K562 (cell line): ENCODE measurements at regions not wholly inside any gene's neighbourhood (a gene's known extent, or its start where the extent isn't known, plus 50 kb on each side); places are given as distances from the start of the nearest gene placed in this dataset.

Experiments
- ATAC-seq: fragments of 200-7000 bp; cut with Tn5 transposase; 3 replicates; pipeline ENCODE4 v1.9.1; 2020; ENCODE audit warnings: moderate library complexity
- BruUV-seq: library from RNA; stranded (reverse); fragments of 400-500 nt; replicated peaks from 2 replicates; lab custom pipeline; 2021; lab: Mats Ljungman, UMichigan
- CTCF ChIA-PET: fragments of 300-600 bp; formaldehyde crosslinking; extraction: SDS; loops from one replicate; lab custom pipeline; 2021; ENCODE audit warnings: low intra/inter-chr PET ratio; lab: Yijun Ruan, JAX
- POLR2A ChIA-PET: fragments of 300-600, 350-650 bp; sonication (Branson Sonifier 250); formaldehyde crosslinking; extraction: SDS; loops from one replicate; lab custom pipeline; 2021; ENCODE audit warnings: antibody characterized with exemption, inconsistent platforms; lab: Yijun Ruan, JAX
- DNase-seq, 4 experiments: peaks; one replicate each; pipeline versions ENCODE4 v3.0.0 to v3.0.0-alpha.2; 2011 to 2018; ENCODE audit warnings: low spot score in 3 of 4, mixed read lengths in 3 of 4; ENCODE audit errors: extremely low read depth in 1 of 4
- FAIRE-seq: peaks from 2 replicates; lab custom pipeline; 2011; peaks lifted over from hg19 to GRCh38; lab: Jason Lieb, UNC
- H2AFZ ChIP-seq: 2 replicates; pipeline ENCODE4 v1.6.0; 2011; ENCODE audit warnings: low read depth, low read length, control low read depth, inconsistent platforms
- H3K27ac ChIP-seq: fragments of 200-600 bp; 3 replicates; pipeline ENCODE4 v1.8.0; 2011; ENCODE audit warnings: low read depth, mild to moderate bottlenecking, control low read depth, inconsistent platforms, low read length, moderate library complexity, mixed read lengths; ENCODE audit errors: extremely low read depth
- H3K27me3 ChIP-seq, 2 experiments: fragments of 300-600 bp in 1 of 2; 2 replicates in 1 of 2; 3 replicates in 1 of 2; pipeline versions ENCODE4 v1.6.0 to v1.8.0; 2011; ENCODE audit warnings: inconsistent platforms in 2 of 2, low read length in 2 of 2, mild to moderate bottlenecking in 1 of 2, mixed read lengths in 1 of 2, moderate library complexity in 1 of 2; ENCODE audit not compliant: control insufficient read depth in 2 of 2, insufficient read depth in 2 of 2
- H3K36me3 ChIP-seq: fragments of 300-600 bp; 3 replicates; pipeline ENCODE4 v1.8.0; 2011; ENCODE audit warnings: mild to moderate bottlenecking, low read length, inconsistent platforms; ENCODE audit not compliant: control insufficient read depth, insufficient read depth
- H3K4me1 ChIP-seq, 2 experiments: fragments of 200-600 bp in 1 of 2; replicated peaks in 1 of 2; 2 replicates in 1 of 2; 3 replicates in 1 of 2; pipeline versions ENCODE4 v1.5.1 to v1.8.0; 2011; ENCODE audit warnings: inconsistent platforms in 2 of 2, low read length in 2 of 2, mild to moderate bottlenecking in 1 of 2, mixed read lengths in 1 of 2, moderate library complexity in 1 of 2; ENCODE audit not compliant: control insufficient read depth in 2 of 2, insufficient read depth in 2 of 2
- H3K4me2 ChIP-seq: 2 replicates; pipeline ENCODE4 v1.6.1; 2011; ENCODE audit warnings: low read length, control low read depth, inconsistent platforms, mixed read lengths; ENCODE audit not compliant: insufficient read depth
- H3K4me3 ChIP-seq: fragments of 200-600 bp; sonication (generic), shearing (Covaris generic); 2 replicates; pipeline ENCODE4 v1.5.1; 2016; ENCODE audit warnings: control low read depth, inconsistent platforms
- H3K79me2 ChIP-seq: fragments of 200-600 bp; 3 replicates; pipeline ENCODE4 v1.8.0; 2011; ENCODE audit warnings: low read length, inconsistent platforms; ENCODE audit not compliant: control insufficient read depth, insufficient read depth
- H3K9ac ChIP-seq, 2 experiments: 2 replicates each; pipeline versions ENCODE4 v1.6.0 to v1.6.1; 2011; ENCODE audit warnings: low read depth in 2 of 2, low read length in 2 of 2, control low read depth in 1 of 2, inconsistent platforms in 1 of 2, mild to moderate bottlenecking in 1 of 2, mixed read lengths in 1 of 2; ENCODE audit not compliant: insufficient read depth in 1 of 2
- H3K9me1 ChIP-seq: one replicate; pipeline ENCODE4 v1.6.0; 2011; ENCODE audit warnings: inconsistent platforms, mild to moderate bottlenecking, low read length, moderate library complexity; ENCODE audit not compliant: control insufficient read depth, insufficient read depth
- H3K9me3 ChIP-seq: replicated peaks from 2 replicates; pipeline ENCODE4 v1.5.1; 2011; ENCODE audit warnings: low read depth, low read length, inconsistent platforms; ENCODE audit not compliant: control insufficient read depth, insufficient read depth
- H4K20me1 ChIP-seq: replicated peaks from 2 replicates; pipeline ENCODE4 v1.6.1; 2011; ENCODE audit warnings: low read length, inconsistent platforms, mixed read lengths; ENCODE audit not compliant: control insufficient read depth, insufficient read depth
- ATF7 ChIP-seq: fragments of 450-650 bp; IDR thresholded peaks from 2 replicates; pipeline ENCODE4 v1.7.1; 2014; ENCODE audit warnings: mild to moderate bottlenecking, moderate library complexity
- CBFA2T2 ChIP-seq: fragments of 450-650 bp; conservative IDR thresholded peaks from 2 replicates; pipeline ENCODE4 v1.6.1; 2017; ENCODE audit warnings: mild to moderate bottlenecking
- CBFA2T3 ChIP-seq: fragments of 450-650 bp; IDR thresholded peaks from 2 replicates; pipeline ENCODE4 v1.6.1; 2017
- CC2D1A ChIP-seq: fragments of 450-650 bp; IDR thresholded peaks from 2 replicates; pipeline ENCODE4 v1.6.1; 2017; ENCODE audit warnings: mild to moderate bottlenecking
- CCAR2 ChIP-seq: fragments of 200-400 bp; formaldehyde crosslinking; IDR thresholded peaks from 2 replicates; pipeline ENCODE4 v1.6.1; 2017; ENCODE audit warnings: mild to moderate bottlenecking, low read depth, low read length
- MAFF ChIP-seq: IDR thresholded peaks from 2 replicates; pipeline ENCODE4 v1.6.1; 2012; ENCODE audit warnings: low read length, improper control_type of control experiment
- MYNN ChIP-seq, 2 experiments: sonication (generic); formaldehyde crosslinking in 1 of 2; IDR thresholded peaks; 2 replicates each; pipeline versions ENCODE4 v1.5.0 to v1.6.1; 2016 to 2020; ENCODE audit warnings: antibody characterized with exemption in 1 of 2, missing genetic modification reagents in 1 of 2
- NFE2 ChIP-seq: IDR thresholded peaks from 2 replicates; pipeline ENCODE4 v1.6.1; 2014; ENCODE audit warnings: antibody characterized with exemption, low read depth
- NR3C1 ChIP-seq: sonication (generic); formaldehyde crosslinking; IDR thresholded peaks from 2 replicates; pipeline ENCODE4 v1.8.1; 2022; ENCODE audit warnings: missing genetic modification reagents
- PHB2 ChIP-seq: fragments of 450-650 bp; IDR thresholded peaks from 2 replicates; pipeline ENCODE4 v1.6.1; 2017; ENCODE audit warnings: low read depth
- RFX5 ChIP-seq: IDR thresholded peaks from 2 replicates; pipeline ENCODE4 v1.6.1; 2011; ENCODE audit warnings: low read depth, mild to moderate bottlenecking, improper control_type of control experiment, low read length
- ZNF644 ChIP-seq: fragments of 200-800 bp; sonication (Bioruptor generic); IDR thresholded peaks from 2 replicates; pipeline ENCODE4 v1.6.1; 2016; ENCODE audit warnings: low read depth, missing genetic modification characterization, missing compliant biosample characterization
- WGBS: fragments of 100-300 bp; shearing (Covaris generic); methylation state at CpG from one replicate; pipeline ENCODE4 v1.1.6; 2016; ENCODE audit warnings: low coverage, mixed read lengths; ENCODE audit not compliant: insufficient coverage; ENCODE audit errors: missing lambda C conversion rate; 5-methylcytosine and 5-hydroxymethylcytosine counted together
- in situ Hi-C: fragments of 300-500 bp; cut with MboI; formaldehyde crosslinking; loops from 4 replicates; pipeline ENCODE4 v1.15.0; 2018; ENCODE audit warnings: inconsistent platforms, mixed read lengths
- intact Hi-C: fragments of 100-400 bp; cut with micrococcal nuclease; formaldehyde crosslinking; loops from 2 replicates; pipeline ENCODE4 v1.14.2; 2022
- TF ChIP-seq, protein P1 (sequence below): IDR thresholded peaks from 2 replicates; pipeline ENCODE4 v1.6.1; 2011; ENCODE audit warnings: borderline replicate concordance, low read depth, mild to moderate bottlenecking, moderate library complexity, low read length; ENCODE audit not compliant: insufficient read depth, poor library complexity, severe bottlenecking
- TF ChIP-seq, protein P2 (sequence below): IDR thresholded peaks from 3 replicates; pipeline ENCODE4 v1.6.1; 2011; ENCODE audit warnings: borderline replicate concordance, mild to moderate bottlenecking; ENCODE audit not compliant: insufficient read length, insufficient read depth

DNA sequence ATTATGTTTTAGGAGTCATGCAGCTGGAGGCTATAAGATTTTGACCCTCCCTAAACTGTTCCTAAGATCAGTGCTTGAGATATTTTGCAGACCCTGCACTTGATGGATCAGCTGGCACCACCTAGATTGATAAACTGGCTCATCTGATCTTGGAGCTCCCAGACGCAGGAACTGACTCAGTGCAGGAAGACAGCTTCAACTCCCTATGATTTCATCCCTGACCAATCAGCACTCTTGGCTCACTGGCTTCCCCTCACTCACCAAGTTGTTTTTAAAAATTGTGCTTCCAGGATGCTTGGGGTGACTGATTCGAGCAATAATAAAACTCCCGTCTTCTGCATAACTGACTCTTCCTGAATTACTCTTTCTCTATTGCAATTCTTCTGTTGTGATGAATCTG is 637.5 kb upstream of the FAT3 start:
- Histone ChIP-seq H3K9me3 (no peaks in the 10 kb centered on the region; the same call in 1 of the 2 replicates), H3K9me1 (no peaks in the 10 kb centered on the region), H4K20me1 (no peaks in the 10 kb centered on the region), H3K4me2 (no peak overlapping the region), H3K79me2 (no peaks in the 10 kb centered on the region), H3K27ac (no peak overlapping the region), H2AFZ (no peak overlapping the region), H3K27me3 (no peaks in the 10 kb centered on the region), H3K9ac (no peak overlapping the region), H3K4me3 (no peak overlapping the region), H3K36me3 (no peaks in the 10 kb centered on the region), H3K4me1 (no peaks in the 10 kb centered on the region)
- ChIA-PET POLR2A (no interaction called here), CTCF (no interaction called here)
- TF ChIP-seq CC2D1A, result no peak
- 10% methylated on average over 3 of the region's 3 CpGs for WGBS
- no TSS peak for BruUV-seq
- FAIRE-seq (no peak), ATAC-seq (no peak), DNase-seq (no peak)
- intact Hi-C loops, result no loop called here
- in situ Hi-C loops, result no loop called here

DNA sequence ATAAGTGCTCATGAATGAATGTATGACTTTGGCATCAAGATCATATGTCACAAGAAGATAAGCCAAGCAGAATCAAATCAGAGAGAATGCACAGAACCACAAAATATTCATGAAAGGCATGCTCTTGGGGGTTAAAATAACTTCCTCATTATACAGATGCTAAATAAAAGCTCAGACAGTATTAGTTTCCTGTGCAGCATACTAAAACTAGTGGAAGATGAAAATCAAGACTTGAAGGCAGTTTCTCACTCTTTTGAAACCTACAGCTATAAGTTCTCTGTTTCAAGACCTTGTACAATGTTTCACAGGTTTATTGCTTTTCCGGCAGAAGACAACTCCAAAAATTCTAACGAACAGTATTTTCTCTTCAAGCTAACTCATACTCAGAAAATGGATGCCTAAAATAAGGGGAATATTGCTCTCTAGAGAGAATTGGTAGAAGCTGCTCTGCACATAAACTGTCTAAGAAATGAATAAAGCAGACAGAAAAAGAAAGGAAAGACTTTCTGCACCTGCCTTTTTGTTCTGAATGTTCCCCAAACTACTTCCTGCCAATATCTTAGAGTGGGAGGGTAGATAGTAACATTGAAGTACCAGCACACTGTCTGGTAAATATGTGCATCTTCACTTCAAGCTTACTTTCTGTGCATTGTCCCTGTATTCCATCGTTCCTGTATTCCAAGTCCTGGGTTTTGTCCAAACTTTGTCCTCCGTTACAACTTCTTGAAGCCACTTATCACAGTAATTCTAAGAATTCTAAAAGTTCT is 639.4 kb upstream of the FAT3 start:
- H2AFZ ChIP-seq, result no peak overlapping the region
- H3K4me3 ChIP-seq, result no peak overlapping the region
- ChIA-PET CTCF (no interaction called here), POLR2A (no interaction called here)
- H3K9me1 ChIP-seq, result no peaks in the 10 kb centered on the region
- no peaks in the 10 kb centered on the region for H3K27me3 ChIP-seq
- no TSS peak for BruUV-seq
- H3K9ac ChIP-seq, result no peak overlapping the region
- H4K20me1 ChIP-seq, result no peaks in the 10 kb centered on the region
- no peak overlapping the region for H3K4me2 ChIP-seq
- in situ Hi-C loops (no loop called here), intact Hi-C loops (no loop called here)
- DNase-seq (no peak), ATAC-seq (no peak), FAIRE-seq (no peak)
- no peaks in the 10 kb centered on the region for H3K9me3 ChIP-seq
- 6% methylated on average over 4 of the region's 4 CpGs for WGBS
- H3K27ac ChIP-seq, result no peak overlapping the region
- no peaks in the 10 kb centered on the region for H3K4me1 ChIP-seq
- no peaks in the 10 kb centered on the region for H3K79me2 ChIP-seq
- H3K36me3 ChIP-seq, result no peaks in the 10 kb centered on the region
- TF ChIP-seq RFX5, result no peak
- no peak for TF ChIP-seq NR3C1
- no peak for TF ChIP-seq CBFA2T2
- no peak for TF ChIP-seq CBFA2T3
- TF ChIP-seq NFE2, result no peak
- TF ChIP-seq MAFF, result no peak
- TF ChIP-seq, protein P1, sequence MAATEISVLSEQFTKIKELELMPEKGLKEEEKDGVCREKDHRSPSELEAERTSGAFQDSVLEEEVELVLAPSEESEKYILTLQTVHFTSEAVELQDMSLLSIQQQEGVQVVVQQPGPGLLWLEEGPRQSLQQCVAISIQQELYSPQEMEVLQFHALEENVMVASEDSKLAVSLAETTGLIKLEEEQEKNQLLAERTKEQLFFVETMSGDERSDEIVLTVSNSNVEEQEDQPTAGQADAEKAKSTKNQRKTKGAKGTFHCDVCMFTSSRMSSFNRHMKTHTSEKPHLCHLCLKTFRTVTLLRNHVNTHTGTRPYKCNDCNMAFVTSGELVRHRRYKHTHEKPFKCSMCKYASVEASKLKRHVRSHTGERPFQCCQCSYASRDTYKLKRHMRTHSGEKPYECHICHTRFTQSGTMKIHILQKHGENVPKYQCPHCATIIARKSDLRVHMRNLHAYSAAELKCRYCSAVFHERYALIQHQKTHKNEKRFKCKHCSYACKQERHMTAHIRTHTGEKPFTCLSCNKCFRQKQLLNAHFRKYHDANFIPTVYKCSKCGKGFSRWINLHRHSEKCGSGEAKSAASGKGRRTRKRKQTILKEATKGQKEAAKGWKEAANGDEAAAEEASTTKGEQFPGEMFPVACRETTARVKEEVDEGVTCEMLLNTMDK, result no peak
- TF ChIP-seq ATF7, result no peak
- no peak for TF ChIP-seq MYNN (IDR thresholded peaks at IDR 0.05)
- no peak for TF ChIP-seq MYNN (CRISPR knock-in tag; IDR thresholded peaks at IDR 0.05)
- no peak for TF ChIP-seq ZNF644
- TF ChIP-seq PHB2, result no peak
- TF ChIP-seq CCAR2, result no peak
- TF ChIP-seq, protein P2, sequence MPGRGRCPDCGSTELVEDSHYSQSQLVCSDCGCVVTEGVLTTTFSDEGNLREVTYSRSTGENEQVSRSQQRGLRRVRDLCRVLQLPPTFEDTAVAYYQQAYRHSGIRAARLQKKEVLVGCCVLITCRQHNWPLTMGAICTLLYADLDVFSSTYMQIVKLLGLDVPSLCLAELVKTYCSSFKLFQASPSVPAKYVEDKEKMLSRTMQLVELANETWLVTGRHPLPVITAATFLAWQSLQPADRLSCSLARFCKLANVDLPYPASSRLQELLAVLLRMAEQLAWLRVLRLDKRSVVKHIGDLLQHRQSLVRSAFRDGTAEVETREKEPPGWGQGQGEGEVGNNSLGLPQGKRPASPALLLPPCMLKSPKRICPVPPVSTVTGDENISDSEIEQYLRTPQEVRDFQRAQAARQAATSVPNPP, result no peak
